DOHH2 (cell line): ENCODE measurements at regions not wholly inside any gene's neighbourhood (a gene's known extent, or its start where the extent isn't known, plus 50 kb on each side); places are given as distances from the start of the nearest gene placed in this dataset.

Source experiments
- CTCF ChIP-seq: fragments of 200-600 bp; sonication (generic); IDR thresholded peaks from one replicate; pipeline ENCODE4 v1.5.1; 2014; ENCODE audit warnings: antibody characterized with exemption, mild to moderate bottlenecking, low read depth, low read length; ENCODE audit not compliant: poor library complexity, severe bottlenecking
- EZH2phosphoT487 ChIP-seq: fragments of 200-600 bp; sonication (generic); IDR thresholded peaks from 2 replicates; pipeline ENCODE4 v1.6.1; 2017; ENCODE audit warnings: borderline replicate concordance, mild to moderate bottlenecking, antibody characterized with exemption, low read length, moderate library complexity, mixed read lengths

DNA sequence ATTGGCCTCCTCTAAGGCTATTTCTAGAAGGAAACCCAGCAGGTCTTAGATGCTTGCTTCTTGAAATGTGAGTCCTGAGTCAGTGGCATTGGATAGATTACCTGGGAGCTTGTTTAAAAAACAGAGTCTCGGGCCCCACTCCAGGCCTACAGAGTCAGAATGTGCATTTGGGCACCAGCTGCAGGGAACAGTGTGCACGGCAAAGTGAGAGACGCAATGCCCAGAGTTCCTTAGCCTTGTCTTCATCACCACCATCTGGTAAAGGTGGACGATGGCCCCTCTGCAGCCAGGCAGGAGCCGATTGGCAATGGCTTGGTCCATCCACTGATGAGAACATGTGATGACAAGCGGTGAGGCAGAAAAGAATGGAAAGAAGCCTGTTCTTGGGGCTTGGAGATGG, 102.1 kb upstream of the TSC22D1 start:
- TF ChIP-seq CTCF, result no peak
- no peak for TF ChIP-seq EZH2phosphoT487
